HepG2 (cell line): ENCODE measurements at regions not wholly inside any gene's neighbourhood (a gene's known extent, or its start where the extent isn't known, plus 50 kb on each side); places are given as distances from the start of the nearest gene placed in this dataset.

ENCODE experiments used
- ATAC-seq: fragments of 200-7000 bp; cut with Tn5 transposase; 3 replicates; pipeline ENCODE4 v1.9.1; 2020; ENCODE audit warnings: mild to moderate bottlenecking, moderate library complexity
- BruUV-seq: library from RNA; stranded (reverse); fragments of 400-500 nt; replicated peaks from 2 replicates; lab custom pipeline; 2021; lab: Mats Ljungman, UMichigan
- CTCF ChIA-PET: fragments of 300-600 bp; formaldehyde crosslinking; extraction: SDS; loops from one replicate; lab custom pipeline; 2021; ENCODE audit warnings: low total read pairs, inconsistent platforms, low intra/inter-chr PET ratio; lab: Yijun Ruan, JAX
- POLR2A ChIA-PET: fragments of 350-600 bp; sonication (Branson Sonifier 250); formaldehyde crosslinking; loops from one replicate; lab custom pipeline; 2020; ENCODE audit warnings: antibody characterized with exemption, inconsistent platforms; lab: Yijun Ruan, JAX
- DNase-seq: peaks from one replicate; pipeline ENCODE4 v3.0.0-alpha.2; 2015; ENCODE audit warnings: low spot score
- FAIRE-seq: peaks from 3 replicates; lab custom pipeline; 2011; peaks lifted over from hg19 to GRCh38; lab: Jason Lieb, UNC
- H2AFZ ChIP-seq: one replicate; pipeline ENCODE4 v1.6.1; 2011; ENCODE audit warnings: low read length, inconsistent platforms
- H3K27ac ChIP-seq: fragments of 300-600 bp; 3 replicates; pipeline ENCODE4 v1.8.0; 2011; ENCODE audit warnings: mixed run types, mild to moderate bottlenecking, mixed read lengths, low read length, inconsistent platforms; ENCODE audit not compliant: insufficient read depth; ENCODE audit errors: extremely low read length
- H3K27me3 ChIP-seq, 2 experiments: fragments of 200-600 bp in 1 of 2; 2 replicates in 1 of 2; 3 replicates in 1 of 2; pipeline versions ENCODE4 v1.6.0 to v1.8.0; 2011; ENCODE audit warnings: low read length in 2 of 2, mild to moderate bottlenecking in 2 of 2, moderate library complexity in 2 of 2, inconsistent platforms in 1 of 2; ENCODE audit not compliant: insufficient read depth in 2 of 2, control insufficient read depth in 1 of 2
- H3K36me3 ChIP-seq, 2 experiments: fragments of 200-600 bp in 1 of 2; replicated peaks in 1 of 2; 2 replicates in 1 of 2; 3 replicates in 1 of 2; pipeline versions ENCODE4 v1.5.1 to v1.8.0; 2011; ENCODE audit warnings: low read length in 2 of 2, inconsistent platforms in 1 of 2; ENCODE audit not compliant: insufficient read depth in 2 of 2, control insufficient read depth in 1 of 2
- H3K4me1 ChIP-seq: 2 replicates; pipeline ENCODE4 v1.5.1; 2012; ENCODE audit warnings: low read length, inconsistent platforms; ENCODE audit not compliant: insufficient read depth
- H3K4me2 ChIP-seq: 2 replicates; pipeline ENCODE4 v1.6.0; 2011; ENCODE audit warnings: low read depth, low read length, inconsistent platforms
- H3K4me3 ChIP-seq, 3 experiments: fragments of 200-600 bp in 1 of 3; sonication (generic), shearing (Covaris generic) in 1 of 3; replicated peaks in 1 of 3; 2 replicates each; pipeline ENCODE4 v1.5.1; 2011 to 2016; ENCODE audit warnings: low read length in 3 of 3, inconsistent platforms in 2 of 3, low read depth in 2 of 3, mild to moderate bottlenecking in 2 of 3, control low read depth in 1 of 3, mixed read lengths in 1 of 3; ENCODE audit not compliant: insufficient read depth in 1 of 3
- H3K79me2 ChIP-seq: one replicate; pipeline ENCODE4 v1.6.1; 2011; ENCODE audit warnings: low read length, inconsistent platforms; ENCODE audit not compliant: insufficient read depth
- H3K9ac ChIP-seq: 2 replicates; pipeline ENCODE4 v1.6.0; 2011; ENCODE audit warnings: mild to moderate bottlenecking, low read depth, low read length, inconsistent platforms; ENCODE audit not compliant: insufficient read depth
- H3K9me3 ChIP-seq: 2 replicates; pipeline ENCODE4 v1.5.1; 2012; ENCODE audit warnings: mild to moderate bottlenecking, low read length
- H4K20me1 ChIP-seq: 2 replicates; pipeline ENCODE4 v1.6.0; 2011; ENCODE audit warnings: inconsistent platforms, mild to moderate bottlenecking, low read length, moderate library complexity; ENCODE audit not compliant: insufficient read depth
- HMGA1 ChIP-seq: sonication (generic); formaldehyde crosslinking; conservative IDR thresholded peaks from 2 replicates; pipeline ENCODE4 v1.4.0; 2020; ENCODE audit warnings: missing genetic modification reagents
- JDP2 ChIP-seq: sonication (generic); formaldehyde crosslinking; IDR thresholded peaks from 2 replicates; pipeline ENCODE4 v1.8.1; 2022; ENCODE audit warnings: missing genetic modification reagents, borderline replicate concordance
- KDM4B ChIP-seq: sonication (generic); formaldehyde crosslinking; IDR thresholded peaks from 2 replicates; pipeline ENCODE4 v1.4.0; 2020; ENCODE audit warnings: missing genetic modification reagents
- U2AF1 ChIP-seq: fragments of 200-400 bp; formaldehyde crosslinking; optimal IDR thresholded peaks from 2 replicates; pipeline ENCODE3; 2017; ENCODE audit warnings: mild to moderate bottlenecking, low read depth, low read length
- ZEB1 ChIP-seq: IDR thresholded peaks from 2 replicates; pipeline ENCODE4 v1.6.1; 2012; ENCODE audit warnings: mild to moderate bottlenecking, low read depth, inconsistent platforms; ENCODE audit not compliant: insufficient replicate concordance
- ZNF34 ChIP-seq: sonication (generic); formaldehyde crosslinking; IDR thresholded peaks from 2 replicates; pipeline ENCODE4 v1.4.0; 2020; ENCODE audit warnings: mild to moderate bottlenecking, missing genetic modification reagents, borderline replicate concordance
- ZNF749 ChIP-seq: sonication (generic); formaldehyde crosslinking; IDR thresholded peaks from 2 replicates; pipeline ENCODE4 v1.8.0; 2022; ENCODE audit warnings: mild to moderate bottlenecking, missing genetic modification reagents, moderate library complexity, borderline replicate concordance
- ZNF850 ChIP-seq: sonication (generic); formaldehyde crosslinking; conservative IDR thresholded peaks from 2 replicates; pipeline ENCODE4 v1.9.0; 2021; ENCODE audit warnings: mild to moderate bottlenecking, missing genetic modification reagents
- WGBS: methylation state at CpG from one replicate; pipeline ENCODE4 v1.1.6; 2017; ENCODE audit warnings: low lambda C conversion rate; 5-methylcytosine and 5-hydroxymethylcytosine counted together
- in situ Hi-C: cut with HindIII; loops from 2 replicates; pipeline ENCODE4 v1.10.0; 2017; ENCODE audit warnings: low pct_unique_long_range_greater_than_20kb; ENCODE audit not compliant: extremely low pct_ligation_motif_present
- intact Hi-C: fragments of 100-400 bp; cut with micrococcal nuclease; formaldehyde crosslinking; loops from one replicate; pipeline ENCODE4 v1.10.0; 2022; ENCODE audit not compliant: unreplicated experiment

- Histone ChIP-seq H3K9me3 (no peaks in the 10 kb centered on the region), H3K36me3 (no peaks in the 10 kb centered on the region), H3K4me3 (no peak overlapping the region), H3K4me1 (no peaks in the 10 kb centered on the region), H2AFZ (no peak overlapping the region), H3K27me3 (peaks cover 0 to 2% of the 10 kb centered on the region in 2 experiments; a peak in 1 of 5 replicates), H3K4me2 (no peak overlapping the region), H3K9ac (no peak overlapping the region), H4K20me1 (no peaks in the 10 kb centered on the region), H3K79me2 (no peaks in the 10 kb centered on the region)
- 50% methylated on average over 2 of the region's 5 CpGs for WGBS
- in situ Hi-C loops = no loop called here
- FAIRE-seq (no peak), ATAC-seq (no peak)
- no peak for TF ChIP-seq JDP2
- TF ChIP-seq HMGA1 = no peak
- TF ChIP-seq U2AF1 = no peak
- TF ChIP-seq KDM4B (CRISPR knock-in tag) = no peak
- no peak for TF ChIP-seq ZNF34 (CRISPR knock-in tag)
- no peak for TF ChIP-seq ZNF749 (CRISPR knock-in tag)
- no peak for TF ChIP-seq ZNF850
- TF ChIP-seq, all 625 proteins: peak for 0
- no peak overlapping the region for H3K27ac ChIP-seq
- BruUV-seq = no TSS peak
- intact Hi-C loops = no loop called here
- ChIA-PET CTCF (no interaction called here), POLR2A (no interaction called here)
- no peak for DNase-seq
Observed at GRCh38 chrX:39862963-39863362, 234.8 kb downstream of the BCOR start.

GRCh38 chrX:39866229-39866628, 231.5 kb downstream of the BCOR start:
- BruUV-seq = no TSS peak
- 10% methylated on average over 2 of the region's 4 CpGs for WGBS
- POLR2A ChIA-PET = no interaction called here
- Histone ChIP-seq H3K4me2 (no peak overlapping the region), H3K4me1 (no peaks in the 10 kb centered on the region), H3K79me2 (no peaks in the 10 kb centered on the region), H3K36me3 (no peaks in the 10 kb centered on the region), H3K9me3 (no peaks in the 10 kb centered on the region), H3K27me3 (no peaks in the 10 kb centered on the region), H3K27ac (no peak overlapping the region), H4K20me1 (no peaks in the 10 kb centered on the region), H2AFZ (no peak overlapping the region), H3K9ac (no peak overlapping the region), H3K4me3 (no peak overlapping the region)
- CTCF ChIA-PET = no interaction called here
- in situ Hi-C loops = no loop called here
- no peak for DNase-seq
- no peak for TF ChIP-seq ZEB1
- ATAC-seq = no peak
- FAIRE-seq = no peak
- intact Hi-C loops = no loop called here
